GM21723 (cell line): ENCODE measurements at regions not wholly inside any gene's neighbourhood (a gene's known extent, or its start where the extent isn't known, plus 50 kb on each side); places are given as distances from the start of the nearest gene placed in this dataset.
A peak's percentile ranks its signal among the peaks of the same experiment; 100 is the strongest.

ENCODE experiments used
- ATAC-seq: cut with Tn5 transposase; IDR thresholded peaks from one replicate; pipeline ENCODE4 v1.9.1; 2021; ENCODE audit warnings: mild to moderate bottlenecking, moderate library complexity; ENCODE audit not compliant: unreplicated experiment

DNA sequence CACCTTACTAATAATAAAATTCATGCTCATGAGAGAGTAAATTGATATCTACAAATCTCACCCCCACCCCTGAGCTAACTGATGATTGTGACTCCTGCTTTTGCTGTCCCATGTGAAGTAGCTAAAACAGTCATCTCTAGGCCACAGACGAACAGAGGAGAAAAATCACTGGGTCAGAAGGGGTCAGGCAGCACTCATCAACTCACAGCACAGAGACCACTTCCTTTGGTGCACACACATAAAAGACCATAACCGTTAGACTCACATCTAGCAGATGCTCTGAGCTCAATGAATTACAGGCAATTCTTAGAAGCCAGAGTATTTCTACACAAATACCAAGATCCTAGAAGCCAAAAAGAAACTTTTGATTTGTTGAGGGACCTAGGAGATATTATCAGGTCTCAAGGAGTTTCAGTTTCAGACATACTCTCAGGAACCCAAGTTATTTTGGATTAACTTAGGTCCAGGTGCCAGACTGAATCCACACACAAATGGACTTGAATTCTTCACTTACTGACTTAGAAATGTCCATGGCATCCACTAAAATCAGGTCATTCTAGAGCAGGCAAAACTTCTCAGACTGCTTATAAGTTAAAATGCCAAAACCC, 65.0 kb upstream of the TES start:
- peak; percentile 56 for ATAC-seq

DNA sequence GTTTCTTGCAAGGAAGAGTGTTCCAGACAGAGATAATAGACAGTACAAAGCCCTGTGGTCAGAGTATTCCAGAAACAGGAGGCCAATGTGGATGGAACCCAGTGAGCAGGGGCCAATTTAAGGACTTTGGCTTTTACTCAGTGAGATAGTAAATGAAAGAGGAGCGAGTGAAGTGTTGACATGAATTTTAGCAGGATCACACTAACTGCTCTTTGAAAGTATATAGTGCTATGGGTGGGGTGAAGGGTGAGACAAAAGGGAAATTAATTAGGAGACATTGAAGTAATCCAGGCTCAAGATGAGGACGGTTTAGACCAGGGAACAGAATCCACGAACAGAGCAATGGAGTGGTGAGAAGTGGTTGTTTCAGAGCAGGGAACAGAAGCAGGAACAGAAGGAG, 62.2 kb upstream of the TES start:
- ATAC-seq = no peak

GRCh38 chr7:116148626-116149025, 61.7 kb upstream of the TES start:
- ATAC-seq = no peak

DNA sequence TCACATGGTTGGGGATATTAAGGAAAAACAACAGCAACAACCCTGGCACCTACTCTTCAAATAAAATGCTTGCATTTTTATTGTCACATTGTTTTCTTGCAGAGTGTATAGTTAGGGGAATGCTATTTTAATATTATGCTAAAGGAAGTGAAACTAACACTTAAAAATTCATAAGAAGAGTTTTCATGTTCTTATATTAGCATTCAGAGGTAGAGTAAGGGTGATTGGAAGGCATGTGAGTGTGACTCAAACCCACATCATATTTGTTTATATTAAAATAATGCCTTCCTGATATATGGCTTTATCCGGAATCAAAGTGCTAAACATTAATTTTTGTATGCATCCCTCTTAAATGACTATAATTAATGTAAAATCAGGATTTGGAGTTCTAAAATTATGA, 59.8 kb upstream of the TES start:
- peak; percentile 92 for ATAC-seq

- ATAC-seq = no peak
These were observed 58.1 kb upstream of the TES start for GRCh38 chr7:116152276-116152675.

DNA sequence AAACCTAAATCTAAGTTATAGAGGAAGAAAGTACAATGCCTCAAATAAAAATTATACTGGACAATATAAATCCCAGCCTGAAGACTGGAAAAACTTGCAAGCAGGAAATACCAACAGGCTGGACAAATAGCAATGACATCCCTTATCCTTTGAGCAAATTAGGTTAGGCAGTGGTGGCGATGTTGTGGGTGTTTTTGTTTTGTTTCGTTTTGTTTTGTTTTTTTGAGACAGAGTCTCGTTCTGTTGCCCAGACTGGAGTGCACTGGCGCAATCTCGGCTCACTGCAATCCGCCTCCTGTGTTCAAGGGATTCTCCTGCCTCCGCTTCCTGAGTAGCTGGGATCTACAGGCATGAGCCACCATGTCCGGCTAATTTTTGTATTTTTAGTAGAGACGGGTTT, 57.3 kb upstream of the TES start:
- no peak for ATAC-seq

DNA sequence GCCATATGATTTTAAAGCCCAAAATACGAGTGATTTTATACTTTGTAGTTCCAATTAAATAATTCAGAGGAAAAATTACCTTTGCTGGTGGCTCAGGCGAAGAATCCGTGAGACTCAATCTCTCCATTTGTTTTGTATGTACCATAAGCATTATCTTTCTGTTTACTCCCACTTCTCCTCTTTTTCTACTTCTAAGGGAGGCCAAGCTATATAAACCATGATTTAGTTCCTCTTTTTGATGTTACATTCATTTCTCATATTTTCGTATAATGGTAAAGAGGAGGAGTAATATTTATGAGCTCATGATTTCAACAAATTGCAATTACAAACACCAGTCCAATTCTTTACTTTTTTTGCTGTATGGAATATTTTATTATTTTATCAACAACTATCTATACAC, 50.6 kb upstream of the TES start:
- peak; percentile 41 for ATAC-seq
